ENCODE measurements at regions not wholly inside any gene's neighbourhood (a gene's known extent, or its start where the extent isn't known, plus 50 kb on each side); places are given as distances from the start of the nearest gene placed in this dataset.

- WGBS = 83% methylated on average over 2 of the region's 2 CpGs
- Histone ChIP-seq H3K9me3 (ENCODE audit: control insufficient read depth in 4 of 4, low read length in 3 of 4) (no peaks in the 10 kb centered on the region), H3K36me3 (ENCODE audit: control insufficient read depth in 4 of 4, insufficient read depth in 3 of 4, low read depth in 1 of 4, low read length in 3 of 4) (no peaks in the 10 kb centered on the region), H3K4me1 (ENCODE audit: control insufficient read depth in 4 of 4, insufficient read depth in 4 of 4, low read length in 3 of 4) (no peaks in the 10 kb centered on the region), H3K9ac (ENCODE audit: low read depth in 1 of 2, low read length in 2 of 2) (no peak overlapping the region), H3K27ac (ENCODE audit: low read depth in 1 of 2, low read length in 2 of 2) (no peak overlapping the region), H3K27me3 (ENCODE audit: control insufficient read depth in 4 of 4, insufficient read depth in 4 of 4, low read length in 3 of 4) (peaks cover 0 to 2% (median 0%) of the 10 kb centered on the region in 4 donors), H3K4me3 (ENCODE audit: low read depth in 1 of 3, low read length in 3 of 3) (no peak overlapping the region)
- DNase-seq (ENCODE audit: low spot score) = no peak
- TF ChIP-seq GABPA (IDR thresholded peaks at IDR 0.05 in 1 of 2, conservative IDR thresholded peaks at IDR 0.05 in 1 of 2) (no peak), REST (IDR thresholded peaks at IDR 0.05) (no peak), NR2F2 (IDR thresholded peaks at IDR 0.05) (no peak), EGR1 (IDR thresholded peaks at IDR 0.05; ENCODE audit: low read depth in 2 of 2) (no peak), RAD21 (IDR thresholded peaks at IDR 0.05) (peak; percentile 69 to 79), CTCF (IDR thresholded peaks at IDR 0.05; ENCODE audit: low read depth, low read length, missing input control) (peak; percentile 34)
These were observed 161.7 kb upstream of the SOX9 start for GRCh38 chr17:71959154-71959553.

GRCh38 chr17:71963351-71963750 is 157.5 kb upstream of the SOX9 start:
- TF ChIP-seq HNF4G (IDR thresholded peaks at IDR 0.05) = no peak
- no peak for TF ChIP-seq SP1 (IDR thresholded peaks at IDR 0.05)
- TF ChIP-seq JUND (IDR thresholded peaks at IDR 0.05) = no peak
- no peak for TF ChIP-seq RAD21 (IDR thresholded peaks at IDR 0.05)
- TF ChIP-seq EGR1 (IDR thresholded peaks at IDR 0.05; ENCODE audit: low read depth in 2 of 2) = no peak
- no peak for TF ChIP-seq GABPA (IDR thresholded peaks at IDR 0.05 in 1 of 2, conservative IDR thresholded peaks at IDR 0.05 in 1 of 2)
- TF ChIP-seq ATF3 (IDR thresholded peaks at IDR 0.05) = no peak
- TF ChIP-seq NR2F2 (IDR thresholded peaks at IDR 0.05) = no peak
- TF ChIP-seq FOXA1 (IDR thresholded peaks at IDR 0.05) = no peak
- TF ChIP-seq RXRA (IDR thresholded peaks at IDR 0.05) = no peak
- no peak for TF ChIP-seq TAF1 (conservative IDR thresholded peaks at IDR 0.05)
- no peak for TF ChIP-seq FOXA2 (IDR thresholded peaks at IDR 0.05)
- TF ChIP-seq CTCF (IDR thresholded peaks at IDR 0.05; ENCODE audit: low read depth, low read length, missing input control) = no peak
- TF ChIP-seq MAX (IDR thresholded peaks at IDR 0.05) = no peak
- no peak for TF ChIP-seq ZBTB33 (IDR thresholded peaks at IDR 0.05)
- no peak for TF ChIP-seq YY1 (IDR thresholded peaks at IDR 0.05)
- no peak for TF ChIP-seq HNF4A (conservative IDR thresholded peaks at IDR 0.05)
- TF ChIP-seq REST (IDR thresholded peaks at IDR 0.05) = no peak
- H3K4me1 ChIP-seq (ENCODE audit: control insufficient read depth in 4 of 4, insufficient read depth in 4 of 4, low read length in 3 of 4) = no peaks in the 10 kb centered on the region

More at GRCh38 chr17:71963351-71963750, 157.5 kb upstream of the SOX9 start:
- no peaks in the 10 kb centered on the region for H3K9me3 ChIP-seq (ENCODE audit: control insufficient read depth in 4 of 4, low read length in 3 of 4)
- no peak overlapping the region for H3K4me3 ChIP-seq (ENCODE audit: low read depth in 1 of 3, low read length in 3 of 3)
- no peak overlapping the region for H3K27ac ChIP-seq (ENCODE audit: low read depth in 1 of 2, low read length in 2 of 2)
- H3K9ac ChIP-seq (ENCODE audit: low read depth in 1 of 2, low read length in 2 of 2) = no peak overlapping the region
- no peaks in the 10 kb centered on the region for H3K36me3 ChIP-seq (ENCODE audit: control insufficient read depth in 4 of 4, insufficient read depth in 3 of 4, low read depth in 1 of 4, low read length in 3 of 4)
- no peaks in the 10 kb centered on the region for H3K27me3 ChIP-seq (ENCODE audit: control insufficient read depth in 4 of 4, insufficient read depth in 4 of 4, low read length in 3 of 4)
- no peak for DNase-seq (ENCODE audit: low spot score)

Measured in liver (tissue), 8 donors.